Fibroblast of lung (primary cell): ENCODE measurements at regions not wholly inside any gene's neighbourhood (a gene's known extent, or its start where the extent isn't known, plus 50 kb on each side); places are given as distances from the start of the nearest gene placed in this dataset.

ENCODE experiments used
- EZH2 ChIP-seq: IDR thresholded peaks from 2 replicates; pipeline ENCODE4 v1.5.1; 2012; ENCODE audit warnings: low read length, control low read depth, mild to moderate bottlenecking; ENCODE audit errors: missing control alignments
- TF ChIP-seq, protein P1 (sequence below), 2 donors: IDR thresholded peaks in 1 of 2; conservative IDR thresholded peaks in 1 of 2; 1 replicate in 1 of 2; 2 replicates in 1 of 2; pipeline ENCODE4 v1.5.1; 2011 to 2012; ENCODE audit warnings: low read length in 2 of 2, control low read depth in 1 of 2, inconsistent platforms in 1 of 2, low read depth in 1 of 2, mild to moderate bottlenecking in 1 of 2

DNA sequence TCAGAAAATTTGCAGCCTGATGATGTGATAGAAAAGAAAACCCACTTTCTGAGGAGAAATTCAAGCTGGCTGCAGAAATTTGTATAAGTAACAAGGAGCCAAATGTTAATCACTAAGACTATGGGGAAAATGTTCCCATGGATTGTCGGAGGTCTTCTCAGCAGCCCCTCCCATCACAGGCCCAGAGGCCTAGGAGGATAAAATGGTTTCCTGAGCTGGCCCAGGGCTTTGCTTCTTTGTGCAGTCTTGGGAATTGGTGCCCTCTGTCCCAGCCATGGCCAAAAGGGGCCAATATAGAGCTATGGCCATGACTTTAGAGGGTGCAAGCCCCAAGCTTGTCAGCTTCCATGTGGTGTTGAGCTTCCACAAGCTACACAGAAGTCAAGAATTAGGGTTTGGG, 335.9 kb downstream of the ATP23 start:
- TF ChIP-seq, protein P1, sequence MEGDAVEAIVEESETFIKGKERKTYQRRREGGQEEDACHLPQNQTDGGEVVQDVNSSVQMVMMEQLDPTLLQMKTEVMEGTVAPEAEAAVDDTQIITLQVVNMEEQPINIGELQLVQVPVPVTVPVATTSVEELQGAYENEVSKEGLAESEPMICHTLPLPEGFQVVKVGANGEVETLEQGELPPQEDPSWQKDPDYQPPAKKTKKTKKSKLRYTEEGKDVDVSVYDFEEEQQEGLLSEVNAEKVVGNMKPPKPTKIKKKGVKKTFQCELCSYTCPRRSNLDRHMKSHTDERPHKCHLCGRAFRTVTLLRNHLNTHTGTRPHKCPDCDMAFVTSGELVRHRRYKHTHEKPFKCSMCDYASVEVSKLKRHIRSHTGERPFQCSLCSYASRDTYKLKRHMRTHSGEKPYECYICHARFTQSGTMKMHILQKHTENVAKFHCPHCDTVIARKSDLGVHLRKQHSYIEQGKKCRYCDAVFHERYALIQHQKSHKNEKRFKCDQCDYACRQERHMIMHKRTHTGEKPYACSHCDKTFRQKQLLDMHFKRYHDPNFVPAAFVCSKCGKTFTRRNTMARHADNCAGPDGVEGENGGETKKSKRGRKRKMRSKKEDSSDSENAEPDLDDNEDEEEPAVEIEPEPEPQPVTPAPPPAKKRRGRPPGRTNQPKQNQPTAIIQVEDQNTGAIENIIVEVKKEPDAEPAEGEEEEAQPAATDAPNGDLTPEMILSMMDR (conservative IDR thresholded peaks at IDR 0.05 in 1 of 2, IDR thresholded peaks at IDR 0.05 in 1 of 2; ENCODE audit: low read depth in 1 of 2, low read length in 2 of 2), result no peak
- no peak for TF ChIP-seq EZH2
